Astrocyte (in vitro differentiated cells and primary cell): ENCODE measurements at regions not wholly inside any gene's neighbourhood (a gene's known extent, or its start where the extent isn't known, plus 50 kb on each side); places are given as distances from the start of the nearest gene placed in this dataset.

Source experiments
- EZH2 ChIP-seq: IDR thresholded peaks from 2 replicates; pipeline ENCODE4 v1.6.1; 2012; ENCODE audit warnings: mild to moderate bottlenecking, low read length, inconsistent platforms; ENCODE audit not compliant: insufficient read depth
- TF ChIP-seq, protein P1 (sequence below): IDR thresholded peaks from 2 replicates; pipeline ENCODE4 v1.5.1; 2011; ENCODE audit warnings: low read depth, mild to moderate bottlenecking, inconsistent platforms, low read length, moderate library complexity; ENCODE audit not compliant: insufficient read depth

GRCh38 chr11:22444076-22444475 lies 105.9 kb downstream of the SLC17A6 start:
- TF ChIP-seq, protein P1, sequence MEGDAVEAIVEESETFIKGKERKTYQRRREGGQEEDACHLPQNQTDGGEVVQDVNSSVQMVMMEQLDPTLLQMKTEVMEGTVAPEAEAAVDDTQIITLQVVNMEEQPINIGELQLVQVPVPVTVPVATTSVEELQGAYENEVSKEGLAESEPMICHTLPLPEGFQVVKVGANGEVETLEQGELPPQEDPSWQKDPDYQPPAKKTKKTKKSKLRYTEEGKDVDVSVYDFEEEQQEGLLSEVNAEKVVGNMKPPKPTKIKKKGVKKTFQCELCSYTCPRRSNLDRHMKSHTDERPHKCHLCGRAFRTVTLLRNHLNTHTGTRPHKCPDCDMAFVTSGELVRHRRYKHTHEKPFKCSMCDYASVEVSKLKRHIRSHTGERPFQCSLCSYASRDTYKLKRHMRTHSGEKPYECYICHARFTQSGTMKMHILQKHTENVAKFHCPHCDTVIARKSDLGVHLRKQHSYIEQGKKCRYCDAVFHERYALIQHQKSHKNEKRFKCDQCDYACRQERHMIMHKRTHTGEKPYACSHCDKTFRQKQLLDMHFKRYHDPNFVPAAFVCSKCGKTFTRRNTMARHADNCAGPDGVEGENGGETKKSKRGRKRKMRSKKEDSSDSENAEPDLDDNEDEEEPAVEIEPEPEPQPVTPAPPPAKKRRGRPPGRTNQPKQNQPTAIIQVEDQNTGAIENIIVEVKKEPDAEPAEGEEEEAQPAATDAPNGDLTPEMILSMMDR: no peak
- no peak for TF ChIP-seq EZH2
